ENCODE measurements at regions not wholly inside any gene's neighbourhood (a gene's known extent, or its start where the extent isn't known, plus 50 kb on each side); places are given as distances from the start of the nearest gene placed in this dataset.

GRCh38 chr6:1197309-1197708, 114.6 kb upstream of the FOXQ1 start:
- TF ChIP-seq, protein P1, sequence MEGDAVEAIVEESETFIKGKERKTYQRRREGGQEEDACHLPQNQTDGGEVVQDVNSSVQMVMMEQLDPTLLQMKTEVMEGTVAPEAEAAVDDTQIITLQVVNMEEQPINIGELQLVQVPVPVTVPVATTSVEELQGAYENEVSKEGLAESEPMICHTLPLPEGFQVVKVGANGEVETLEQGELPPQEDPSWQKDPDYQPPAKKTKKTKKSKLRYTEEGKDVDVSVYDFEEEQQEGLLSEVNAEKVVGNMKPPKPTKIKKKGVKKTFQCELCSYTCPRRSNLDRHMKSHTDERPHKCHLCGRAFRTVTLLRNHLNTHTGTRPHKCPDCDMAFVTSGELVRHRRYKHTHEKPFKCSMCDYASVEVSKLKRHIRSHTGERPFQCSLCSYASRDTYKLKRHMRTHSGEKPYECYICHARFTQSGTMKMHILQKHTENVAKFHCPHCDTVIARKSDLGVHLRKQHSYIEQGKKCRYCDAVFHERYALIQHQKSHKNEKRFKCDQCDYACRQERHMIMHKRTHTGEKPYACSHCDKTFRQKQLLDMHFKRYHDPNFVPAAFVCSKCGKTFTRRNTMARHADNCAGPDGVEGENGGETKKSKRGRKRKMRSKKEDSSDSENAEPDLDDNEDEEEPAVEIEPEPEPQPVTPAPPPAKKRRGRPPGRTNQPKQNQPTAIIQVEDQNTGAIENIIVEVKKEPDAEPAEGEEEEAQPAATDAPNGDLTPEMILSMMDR (IDR thresholded peaks at IDR 0.05) = no peak
- no peak for TF ChIP-seq EZH2 (IDR thresholded peaks at IDR 0.05)
